Uterus (tissue), 3 donors: ENCODE measurements at regions not wholly inside any gene's neighbourhood (a gene's known extent, or its start where the extent isn't known, plus 50 kb on each side); places are given as distances from the start of the nearest gene placed in this dataset.
"Not testable (repeated sequence)": the region's sequence is repeated elsewhere in the genome, so short reads cannot be mapped to it uniquely, and the experiment has no call there.

ENCODE experiments used
- DNase-seq, 2 donors: peaks; one replicate each; pipeline ENCODE4 v3.0.0-alpha.2; 2019 to 2020
- H3K27ac ChIP-seq, 2 donors: fragments of 200-600 bp; sonication (generic); 1 replicate in 1 of 2; 2 replicates in 1 of 2; pipeline ENCODE4 v1.5.1; 2016 to 2018
- H3K27me3 ChIP-seq, 2 donors: fragments of 200-600 bp; sonication (generic); one replicate each; pipeline ENCODE4 v1.5.1; 2018 to 2019; ENCODE audit warnings: control low read depth in 1 of 2
- H3K36me3 ChIP-seq, 2 donors: fragments of 200-600 bp; sonication (generic); one replicate each; pipeline ENCODE4 v1.5.1; 2019; ENCODE audit warnings: control low read depth in 1 of 2
- H3K4me1 ChIP-seq, 2 donors: fragments of 200-600 bp; sonication (generic); one replicate each; pipeline ENCODE4 v1.5.1; 2018 to 2019; ENCODE audit warnings: control low read depth in 1 of 2
- H3K4me3 ChIP-seq, 2 donors: fragments of 200-600 bp; sonication (generic); 1 replicate in 1 of 2; 2 replicates in 1 of 2; pipeline ENCODE4 v1.5.1; 2018 to 2019; ENCODE audit warnings: mild to moderate bottlenecking in 1 of 2
- H3K9me3 ChIP-seq, 2 donors: fragments of 200-600 bp; sonication (generic); one replicate each; pipeline ENCODE4 v1.5.1; 2019; ENCODE audit warnings: control low read depth in 1 of 2
- CTCF ChIP-seq, 4 experiments: fragments of 200-600 bp in 2 of 4; fragments of 450-650 bp in 2 of 4; sonication (generic) in 2 of 4; IDR thresholded peaks; one replicate each; pipeline ENCODE4 v1.5.1; 2016 to 2019; ENCODE audit warnings: antibody characterized with exemption in 4 of 4, mild to moderate bottlenecking in 2 of 4, moderate library complexity in 1 of 4
- POLR2A ChIP-seq, 2 donors: fragments of 450-650 bp; IDR thresholded peaks; one replicate each; pipeline ENCODE4 v1.6.1; 2016; ENCODE audit warnings: antibody characterized with exemption in 2 of 2, mild to moderate bottlenecking in 1 of 2, moderate library complexity in 1 of 2
- intact Hi-C: fragments of 100-400 bp; cut with DNase I; formaldehyde crosslinking; loops from one replicate; pipeline ENCODE4 v1.15.1; 2023; ENCODE audit warnings: low total_unique reads
- donor health status: DM: yes; HTN: yes; CAD: no.

DNA sequence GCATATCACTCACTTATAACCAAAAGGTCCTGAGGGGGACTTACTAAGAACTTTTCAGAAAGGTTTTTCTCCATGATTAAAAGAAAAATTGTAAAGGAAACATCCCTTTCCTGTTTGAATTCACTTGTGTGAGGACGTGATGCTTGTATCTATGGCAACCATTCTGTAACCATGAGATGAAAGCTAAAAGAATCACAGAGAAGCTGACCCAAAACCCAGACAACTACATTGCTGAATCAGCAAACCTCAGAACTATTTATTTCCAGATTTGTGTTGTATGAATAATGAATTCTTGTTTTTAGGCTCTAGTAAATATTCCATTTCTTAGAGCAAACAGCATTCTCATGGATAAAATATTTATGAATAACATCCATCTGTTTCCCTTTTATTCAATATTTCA is 91.2 kb downstream of the RCHY1 start:
- H3K9me3 ChIP-seq: no peaks in the 10 kb centered on the region
- H3K4me3 ChIP-seq: no peak overlapping the region
- no peak overlapping the region for H3K27ac ChIP-seq
- no peaks in the 10 kb centered on the region for H3K27me3 ChIP-seq
- no peak for DNase-seq
- intact Hi-C loops: no loop called here
- H3K4me1 ChIP-seq: no peaks in the 10 kb centered on the region
- TF ChIP-seq POLR2A (IDR thresholded peaks at IDR 0.05): no peak
- TF ChIP-seq CTCF (IDR thresholded peaks at IDR 0.05): no peak
- no peaks in the 10 kb centered on the region for H3K36me3 ChIP-seq

DNA sequence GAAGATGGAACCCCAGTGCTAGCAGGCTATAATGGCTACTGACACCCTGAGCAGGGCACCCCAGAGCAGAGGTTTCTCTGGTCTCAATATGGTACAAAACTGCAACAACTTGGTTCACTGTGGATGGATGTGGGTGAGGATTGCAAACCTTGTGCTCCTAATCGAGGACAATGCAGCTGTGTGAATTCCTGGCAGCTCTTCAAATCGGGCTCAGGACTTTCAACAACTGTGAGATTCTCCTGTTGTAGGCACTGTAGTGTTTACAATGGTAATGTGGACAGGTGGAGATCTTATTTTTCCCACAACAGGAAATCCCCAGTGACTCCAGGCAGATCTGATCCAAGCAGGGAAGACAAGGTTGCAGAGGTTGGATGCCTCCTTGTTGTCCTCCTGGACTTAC is 101.5 kb downstream of the RCHY1 start:
- no peak overlapping the region for H3K4me3 ChIP-seq
- DNase-seq: no peak
- H3K36me3 ChIP-seq: no peaks in the 10 kb centered on the region
- no peak overlapping the region for H3K27ac ChIP-seq
- intact Hi-C loops: no loop called here
- no peaks in the 10 kb centered on the region for H3K27me3 ChIP-seq
- no peaks in the 10 kb centered on the region for H3K9me3 ChIP-seq
- TF ChIP-seq CTCF (IDR thresholded peaks at IDR 0.05): no peak
- TF ChIP-seq POLR2A (IDR thresholded peaks at IDR 0.05): no peak
- no peaks in the 10 kb centered on the region for H3K4me1 ChIP-seq

DNA sequence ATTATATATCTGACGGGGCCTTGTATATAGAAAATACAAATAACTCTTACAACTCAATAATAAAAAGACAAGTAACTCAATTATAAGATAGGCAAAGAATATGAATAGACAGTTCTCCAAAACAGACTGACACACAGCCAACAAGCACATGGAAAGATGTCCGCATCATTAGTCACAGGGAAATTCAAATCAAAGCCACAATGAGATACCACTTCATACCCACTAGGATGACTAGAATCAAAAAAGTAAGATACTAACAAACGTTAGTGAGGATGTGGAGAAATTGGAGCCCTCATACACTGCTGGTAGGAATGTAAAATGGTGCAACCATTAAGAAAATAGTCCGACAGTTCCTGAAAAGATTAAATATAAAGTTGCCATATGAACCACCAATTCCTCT is 115.7 kb downstream of the RCHY1 start:
- H3K4me1 ChIP-seq: no peaks in the 10 kb centered on the region
- no peaks in the 10 kb centered on the region for H3K36me3 ChIP-seq
- no peak overlapping the region for H3K4me3 ChIP-seq
- H3K27me3 ChIP-seq: no peaks in the 10 kb centered on the region
- no peak for DNase-seq
- intact Hi-C loops: no loop called here
- no peaks in the 10 kb centered on the region for H3K9me3 ChIP-seq
- H3K27ac ChIP-seq: no peak overlapping the region
- no peak for TF ChIP-seq POLR2A (IDR thresholded peaks at IDR 0.05)

GRCh38 chr4:75391489-75392166 is 122.6 kb downstream of the RCHY1 start:
- H3K27ac ChIP-seq: no peak overlapping the region
- H3K36me3 ChIP-seq: no peaks in the 10 kb centered on the region
- intact Hi-C loops: no loop called here
- H3K9me3 ChIP-seq: no peaks in the 10 kb centered on the region
- TF ChIP-seq CTCF (IDR thresholded peaks at IDR 0.05): no peak
- no peak for TF ChIP-seq POLR2A (IDR thresholded peaks at IDR 0.05)
- no peak for DNase-seq
- H3K4me1 ChIP-seq: no peaks in the 10 kb centered on the region
- no peaks in the 10 kb centered on the region for H3K27me3 ChIP-seq
- H3K4me3 ChIP-seq: no peak overlapping the region

DNA sequence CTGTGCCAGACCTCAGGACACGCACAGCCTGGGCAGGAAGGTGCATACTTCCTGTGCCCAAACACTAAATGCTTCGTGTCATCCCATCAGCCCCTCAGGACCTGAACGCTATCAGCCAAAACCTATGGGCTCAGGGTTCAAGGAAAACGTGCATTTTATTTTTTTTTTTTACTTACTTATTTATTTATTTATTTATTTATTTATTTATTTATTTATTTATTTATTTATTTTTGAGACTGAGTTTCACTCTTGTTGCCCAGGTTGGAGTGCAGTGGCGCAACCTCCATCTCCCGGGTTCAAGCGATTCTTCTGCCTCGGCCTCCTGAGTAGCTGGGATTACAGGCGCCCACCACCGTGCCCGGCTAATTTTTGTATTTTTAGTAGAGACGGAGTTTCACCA is 127.8 kb downstream of the RCHY1 start:
- H3K4me3 ChIP-seq, H3K27me3 ChIP-seq, DNase-seq, H3K4me1 ChIP-seq, H3K9me3 ChIP-seq, H3K36me3 ChIP-seq, intact Hi-C loops, H3K27ac ChIP-seq: not testable (repeated sequence)

- intact Hi-C loops: no loop called here
- no peaks in the 10 kb centered on the region for H3K36me3 ChIP-seq
- no peaks in the 10 kb centered on the region for H3K27me3 ChIP-seq
- H3K9me3 ChIP-seq: no peaks in the 10 kb centered on the region
- TF ChIP-seq CTCF (IDR thresholded peaks at IDR 0.05) (no peak), POLR2A (IDR thresholded peaks at IDR 0.05) (no peak)
- no peak for DNase-seq
- no peak overlapping the region for H3K4me3 ChIP-seq
- no peak overlapping the region for H3K27ac ChIP-seq
- H3K4me1 ChIP-seq: no peaks in the 10 kb centered on the region
Observed at GRCh38 chr4:75385106-75385505, 129.1 kb downstream of the RCHY1 start.
